ENCODE measurements at regions not wholly inside any gene's neighbourhood (a gene's known extent, or its start where the extent isn't known, plus 50 kb on each side); places are given as distances from the start of the nearest gene placed in this dataset.

- no peak for TF ChIP-seq YY1 (IDR thresholded peaks at IDR 0.05; ENCODE audit: low read depth, low read length)
- TF ChIP-seq TAF1 (IDR thresholded peaks at IDR 0.05; ENCODE audit: borderline replicate concordance, low read depth, low read length), result no peak
- TF ChIP-seq IKZF1 (conservative IDR thresholded peaks at IDR 0.05), result no peak
- no peak for TF ChIP-seq SMAD5 (IDR thresholded peaks at IDR 0.05; ENCODE audit: low read depth)
- no peak for TF ChIP-seq ATF3 (IDR thresholded peaks at IDR 0.05; ENCODE audit: borderline replicate concordance, extremely low read depth, low read depth, low read length)
- TF ChIP-seq NRF1 (conservative IDR thresholded peaks at IDR 0.05; ENCODE audit: low read depth, low read length), result no peak
- TF ChIP-seq ZZZ3 (IDR thresholded peaks at IDR 0.05; ENCODE audit: control insufficient read depth, insufficient read length, low read depth), result no peak
These were observed 50.6 kb upstream of the EXOC2 start (continued) for GRCh38 chr6:743320-744096.

Measured in GM12878 (cell line).